Body of pancreas (tissue), 4 donors: ENCODE measurements at regions not wholly inside any gene's neighbourhood (a gene's known extent, or its start where the extent isn't known, plus 50 kb on each side); places are given as distances from the start of the nearest gene placed in this dataset.

Source experiments
- CTCF ChIP-seq, 7 experiments: fragments of 450-650 bp in 4 of 7; fragments of 200-600 bp in 3 of 7; sonication (generic) in 3 of 7; IDR thresholded peaks; one replicate each; pipeline ENCODE4 v1.5.1; 2016 to 2019; ENCODE audit warnings: antibody characterized with exemption in 7 of 7
- POLR2A ChIP-seq, 3 donors: fragments of 450-650 bp; IDR thresholded peaks; one replicate each; pipeline ENCODE4 v1.6.1; 2016; ENCODE audit warnings: antibody characterized with exemption in 3 of 3, mild to moderate bottlenecking in 2 of 3

- TF ChIP-seq POLR2A (IDR thresholded peaks at IDR 0.05), result no peak
- TF ChIP-seq CTCF (IDR thresholded peaks at IDR 0.05), result no peak
Observed at GRCh38 chr3:139838269-139838957, 96.6 kb upstream of the CLSTN2 start.
